Neural progenitor cell (in vitro differentiated cells): ENCODE measurements at regions not wholly inside any gene's neighbourhood (a gene's known extent, or its start where the extent isn't known, plus 50 kb on each side); places are given as distances from the start of the nearest gene placed in this dataset.

Experiments used
- DNase-seq: peaks from one replicate; pipeline ENCODE4 v3.0.0-alpha.2; 2016; ENCODE audit warnings: low spot score
- H2AFZ ChIP-seq: fragments of 200-600 bp; sonication (generic); replicated peaks from 2 replicates; pipeline ENCODE4 v1.6.1; 2016; ENCODE audit warnings: antibody characterized with exemption
- H3F3A ChIP-seq: fragments of 200-600 bp; sonication (generic); 2 replicates; pipeline ENCODE4 v1.6.1; 2016; ENCODE audit warnings: antibody characterized with exemption, low read depth
- H3K27ac ChIP-seq: fragments of 200-600 bp; sonication (generic); 2 replicates; pipeline ENCODE4 v1.5.1; 2016; ENCODE audit warnings: mild to moderate bottlenecking
- H3K27me3 ChIP-seq: fragments of 200-600 bp; sonication (generic); 2 replicates; pipeline ENCODE4 v1.6.1; 2016; ENCODE audit warnings: mild to moderate bottlenecking, moderate library complexity
- H3K36me3 ChIP-seq: fragments of 200-600 bp; sonication (generic); 2 replicates; pipeline ENCODE4 v1.5.1; 2016
- H3K4me1 ChIP-seq: fragments of 200-600 bp; sonication (generic); 2 replicates; pipeline ENCODE4 v1.6.1; 2016; ENCODE audit warnings: mixed run types
- H3K4me2 ChIP-seq: fragments of 200-600 bp; sonication (generic); 2 replicates; pipeline ENCODE4 v1.6.1; 2016
- H3K4me3 ChIP-seq: fragments of 200-600 bp; sonication (generic); 2 replicates; pipeline ENCODE4 v1.5.1; 2016
- H3K79me2 ChIP-seq: fragments of 200-600 bp; sonication (generic); 2 replicates; pipeline ENCODE4 v1.6.1; 2016; ENCODE audit warnings: low read depth
- H3K9ac ChIP-seq: fragments of 200-600 bp; sonication (generic); 2 replicates; pipeline ENCODE4 v1.6.1; 2016
- H3K9me3 ChIP-seq: fragments of 200-600 bp; sonication (generic); 2 replicates; pipeline ENCODE4 v1.5.1; 2016; ENCODE audit warnings: low read depth
- H4K20me1 ChIP-seq: fragments of 200-600 bp; sonication (generic); 2 replicates; pipeline ENCODE4 v1.6.1; 2016; ENCODE audit warnings: low read depth
- H3K27ac Mint-ChIP-seq: 3 replicates; pipeline ENCODE4 v1.8.0; 2021; ENCODE audit warnings: mixed read lengths
- H3K27me3 Mint-ChIP-seq: 2 replicates; pipeline ENCODE4 v1.8.0; 2022; ENCODE audit warnings: low read depth, mild to moderate bottlenecking, inconsistent platforms, moderate library complexity, mixed read lengths; ENCODE audit not compliant: insufficient read depth
- H3K36me3 Mint-ChIP-seq: 3 replicates; pipeline ENCODE4 v1.8.0; 2021; ENCODE audit warnings: mixed read lengths
- H3K4me1 Mint-ChIP-seq: 3 replicates; pipeline ENCODE4 v1.8.0; 2021; ENCODE audit warnings: mixed read lengths
- H3K4me3 Mint-ChIP-seq: 3 replicates; pipeline ENCODE4 v1.8.0; 2021; ENCODE audit warnings: mild to moderate bottlenecking, moderate library complexity, mixed read lengths
- H3K9me3 Mint-ChIP-seq: 3 replicates; pipeline ENCODE4 v1.8.0; 2020; ENCODE audit warnings: mixed read lengths
- EZH2 ChIP-seq: fragments of 200-600 bp; sonication (generic); IDR thresholded peaks from 2 replicates; pipeline ENCODE4 v1.6.1; 2017; ENCODE audit warnings: antibody characterized with exemption, mild to moderate bottlenecking, moderate library complexity
- EZH2phosphoT487 ChIP-seq: fragments of 200-600 bp; sonication (generic); IDR thresholded peaks from 2 replicates; pipeline ENCODE4 v1.6.1; 2017; ENCODE audit warnings: antibody characterized with exemption
- TF ChIP-seq, protein P1 (sequence below): fragments of 200-600 bp; sonication (generic); IDR thresholded peaks from 2 replicates; pipeline ENCODE4 v1.5.1; 2017; ENCODE audit warnings: antibody characterized with exemption, mild to moderate bottlenecking

DNA sequence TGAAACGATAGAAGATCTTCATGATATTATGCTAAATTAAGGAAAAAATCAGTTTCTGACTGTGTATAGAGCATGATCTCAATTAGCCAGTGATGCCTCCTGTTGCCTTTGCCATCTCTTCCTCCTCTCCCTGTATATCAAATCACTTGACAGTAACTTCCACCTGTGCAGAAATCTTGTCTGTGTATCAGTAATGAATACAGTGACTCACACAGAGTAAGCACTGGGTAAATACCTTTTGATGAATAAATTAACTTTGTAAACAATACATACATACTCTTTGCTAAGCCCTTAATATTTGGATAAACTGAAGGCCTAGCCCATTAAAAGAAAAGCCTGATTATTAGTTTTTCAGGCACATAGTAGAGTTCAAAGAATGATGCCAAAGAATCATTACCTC lies 610.6 kb upstream of the NRP1 start:
- no peak overlapping the region for H3K27ac Mint-ChIP-seq
- no peak overlapping the region for H3K4me3 ChIP-seq
- no peaks in the 10 kb centered on the region for H4K20me1 ChIP-seq
- peaks cover 5% of the 10 kb centered on the region for H3K9me3 Mint-ChIP-seq
- no peaks in the 10 kb centered on the region for H3K9me3 ChIP-seq
- no peak overlapping the region for H3K4me3 Mint-ChIP-seq
- DNase-seq = no peak
- no peaks in the 10 kb centered on the region for H3K4me1 ChIP-seq
- H3K4me2 ChIP-seq = no peak overlapping the region
- H3K36me3 Mint-ChIP-seq = no peaks in the 10 kb centered on the region
- H3F3A ChIP-seq = no peaks in the 10 kb centered on the region
- no peak overlapping the region for H2AFZ ChIP-seq
- no peak overlapping the region for H3K9ac ChIP-seq
- no peak for TF ChIP-seq EZH2
- H3K27ac ChIP-seq = no peak overlapping the region
- no peaks in the 10 kb centered on the region for H3K36me3 ChIP-seq
- H3K27me3 Mint-ChIP-seq = no peaks in the 10 kb centered on the region
- H3K79me2 ChIP-seq = no peaks in the 10 kb centered on the region
- peaks cover under 1% of the 10 kb centered on the region for H3K4me1 Mint-ChIP-seq
- H3K27me3 ChIP-seq = no peaks in the 10 kb centered on the region

DNA sequence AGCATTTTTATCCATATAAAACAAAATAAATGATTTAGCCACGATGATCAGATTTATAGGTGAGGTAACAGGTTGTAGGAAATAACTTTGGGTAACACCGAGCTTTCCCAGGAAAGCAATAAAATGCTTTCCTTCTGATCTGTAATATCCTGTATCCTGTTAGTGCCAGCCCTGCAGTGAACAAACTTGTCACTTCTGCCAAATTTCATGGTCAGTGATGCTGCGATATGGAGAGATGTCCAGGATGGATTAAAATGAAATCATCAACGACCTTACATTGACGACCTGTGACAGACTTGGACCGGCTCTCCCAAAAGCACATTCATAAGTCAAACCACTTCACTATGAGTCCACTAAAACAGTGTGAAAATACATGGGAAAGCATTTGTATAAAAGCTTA lies 608.0 kb upstream of the NRP1 start:
- Histone ChIP-seq H3K4me1 (no peaks in the 10 kb centered on the region), H2AFZ (no peak overlapping the region), H3K27ac (no peak overlapping the region), H3K4me3 (no peak overlapping the region), H3K27me3 (no peaks in the 10 kb centered on the region), H3K79me2 (no peaks in the 10 kb centered on the region), H3K4me2 (no peak overlapping the region), H3K9me3 (no peaks in the 10 kb centered on the region), H3K36me3 (no peaks in the 10 kb centered on the region), H3F3A (no peaks in the 10 kb centered on the region), H4K20me1 (no peaks in the 10 kb centered on the region), H3K9ac (no peak overlapping the region)
- peaks cover 5% of the 10 kb centered on the region for H3K9me3 Mint-ChIP-seq
- DNase-seq = no peak
- no peaks in the 10 kb centered on the region for H3K27me3 Mint-ChIP-seq
- no peak overlapping the region for H3K4me3 Mint-ChIP-seq
- H3K36me3 Mint-ChIP-seq = no peaks in the 10 kb centered on the region
- peaks cover 14% of the 10 kb centered on the region for H3K4me1 Mint-ChIP-seq
- TF ChIP-seq EZH2phosphoT487 = no peak
- TF ChIP-seq, protein P1, sequence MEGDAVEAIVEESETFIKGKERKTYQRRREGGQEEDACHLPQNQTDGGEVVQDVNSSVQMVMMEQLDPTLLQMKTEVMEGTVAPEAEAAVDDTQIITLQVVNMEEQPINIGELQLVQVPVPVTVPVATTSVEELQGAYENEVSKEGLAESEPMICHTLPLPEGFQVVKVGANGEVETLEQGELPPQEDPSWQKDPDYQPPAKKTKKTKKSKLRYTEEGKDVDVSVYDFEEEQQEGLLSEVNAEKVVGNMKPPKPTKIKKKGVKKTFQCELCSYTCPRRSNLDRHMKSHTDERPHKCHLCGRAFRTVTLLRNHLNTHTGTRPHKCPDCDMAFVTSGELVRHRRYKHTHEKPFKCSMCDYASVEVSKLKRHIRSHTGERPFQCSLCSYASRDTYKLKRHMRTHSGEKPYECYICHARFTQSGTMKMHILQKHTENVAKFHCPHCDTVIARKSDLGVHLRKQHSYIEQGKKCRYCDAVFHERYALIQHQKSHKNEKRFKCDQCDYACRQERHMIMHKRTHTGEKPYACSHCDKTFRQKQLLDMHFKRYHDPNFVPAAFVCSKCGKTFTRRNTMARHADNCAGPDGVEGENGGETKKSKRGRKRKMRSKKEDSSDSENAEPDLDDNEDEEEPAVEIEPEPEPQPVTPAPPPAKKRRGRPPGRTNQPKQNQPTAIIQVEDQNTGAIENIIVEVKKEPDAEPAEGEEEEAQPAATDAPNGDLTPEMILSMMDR = no peak
- H3K27ac Mint-ChIP-seq = no peak overlapping the region

DNA sequence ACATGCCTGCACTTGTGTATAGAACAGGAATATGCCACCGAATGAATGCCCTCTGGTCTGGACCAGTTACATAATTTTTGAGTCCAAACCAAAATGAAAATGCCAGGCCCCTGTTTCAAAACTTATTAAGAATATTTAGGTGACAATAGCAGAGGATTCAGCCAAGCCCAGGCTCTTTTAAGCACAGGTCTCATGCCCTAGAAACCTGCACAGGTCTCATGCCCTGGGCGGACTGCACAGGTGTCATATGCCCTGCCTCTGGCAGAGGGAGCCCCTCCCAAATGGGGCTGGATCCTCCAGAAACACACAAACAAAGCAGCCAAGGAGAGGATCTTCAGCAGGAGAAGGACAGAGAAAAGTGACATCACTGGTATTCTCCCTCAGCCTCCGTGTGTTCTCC lies 605.4 kb upstream of the NRP1 start:
- TF ChIP-seq EZH2phosphoT487 = no peak
- TF ChIP-seq EZH2 = no peak
- TF ChIP-seq, protein P1 = no peak
- Histone ChIP-seq H3K4me3 (no peak overlapping the region), H3K27ac (no peak overlapping the region)

DNA sequence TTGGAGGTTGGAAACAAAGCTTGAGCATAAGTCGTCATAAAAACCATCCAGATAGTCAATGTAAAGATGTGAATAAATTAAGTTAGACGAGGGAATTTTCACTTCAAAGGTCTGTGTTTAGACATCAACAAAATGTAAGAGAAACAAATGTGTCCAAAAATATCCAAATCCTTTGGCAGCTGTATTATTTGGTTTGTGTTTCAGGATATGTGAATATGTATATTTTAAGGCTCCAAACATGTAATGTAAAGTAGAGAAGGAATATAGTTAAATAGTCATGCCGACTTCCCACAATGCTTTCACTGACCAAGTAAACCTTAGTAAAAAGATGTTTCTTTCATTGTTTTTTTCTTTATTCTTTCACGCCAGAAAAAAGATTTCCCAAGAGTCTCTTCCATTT lies 604.9 kb upstream of the NRP1 start:
- Mint-ChIP-seq H3K27ac (no peak overlapping the region), H3K27me3 (no peaks in the 10 kb centered on the region), H3K4me1 (peaks cover 32% of the 10 kb centered on the region), H3K36me3 (no peaks in the 10 kb centered on the region), H3K9me3 (no peaks in the 10 kb centered on the region), H3K4me3 (no peak overlapping the region)
- no peaks in the 10 kb centered on the region for H3K9me3 ChIP-seq
- no peaks in the 10 kb centered on the region for H3F3A ChIP-seq
- no peaks in the 10 kb centered on the region for H3K79me2 ChIP-seq
- DNase-seq = no peak
- no peaks in the 10 kb centered on the region for H3K4me1 ChIP-seq
- no peaks in the 10 kb centered on the region for H3K36me3 ChIP-seq
- H4K20me1 ChIP-seq = no peaks in the 10 kb centered on the region
- no peak overlapping the region for H3K4me2 ChIP-seq
- no peak overlapping the region for H3K27ac ChIP-seq
- no peak overlapping the region for H2AFZ ChIP-seq
- no peak overlapping the region for H3K4me3 ChIP-seq
- TF ChIP-seq, protein P1 = no peak
- TF ChIP-seq EZH2phosphoT487 = no peak
- TF ChIP-seq EZH2 = no peak
- no peak overlapping the region for H3K9ac ChIP-seq
- no peaks in the 10 kb centered on the region for H3K27me3 ChIP-seq

More for the DNA sequence above, 605.4 kb upstream of the NRP1 start:
- no peaks in the 10 kb centered on the region for H3K36me3 ChIP-seq
- H3K27me3 ChIP-seq = no peaks in the 10 kb centered on the region
- H3K27me3 Mint-ChIP-seq = no peaks in the 10 kb centered on the region
- H3K4me1 Mint-ChIP-seq = peaks cover 28% of the 10 kb centered on the region
- no peaks in the 10 kb centered on the region for H3K4me1 ChIP-seq
- H3K9me3 ChIP-seq = no peaks in the 10 kb centered on the region
- no peaks in the 10 kb centered on the region for H4K20me1 ChIP-seq
- no peak overlapping the region for H3K4me3 Mint-ChIP-seq
- no peak overlapping the region for H2AFZ ChIP-seq
- H3F3A ChIP-seq = no peaks in the 10 kb centered on the region
- H3K4me2 ChIP-seq = no peak overlapping the region
- no peaks in the 10 kb centered on the region for H3K36me3 Mint-ChIP-seq
- peak; percentile 3 for DNase-seq
- no peak overlapping the region for H3K9ac ChIP-seq
- no peaks in the 10 kb centered on the region for H3K79me2 ChIP-seq
- H3K27ac Mint-ChIP-seq = no peak overlapping the region
- no peaks in the 10 kb centered on the region for H3K9me3 Mint-ChIP-seq
